CD8-positive, alpha-beta memory T cell (primary cell): ENCODE measurements at regions not wholly inside any gene's neighbourhood (a gene's known extent, or its start where the extent isn't known, plus 50 kb on each side); places are given as distances from the start of the nearest gene placed in this dataset.
"Not testable (repeated sequence)": the region's sequence is repeated elsewhere in the genome, so short reads cannot be mapped to it uniquely, and the experiment has no call there.

ENCODE experiments used
- CTCF ChIA-PET: fragments of 350-600 bp; sonication (Branson Sonifier 250); formaldehyde crosslinking; loops from one replicate; lab custom pipeline; 2021; ENCODE audit warnings: antibody characterized with exemption; lab: Charles Lee
- POLR2A ChIA-PET: fragments of 350-600 bp; sonication (Branson Sonifier 250); formaldehyde crosslinking; loops from one replicate; lab custom pipeline; 2021; ENCODE audit warnings: antibody characterized with exemption; lab: Charles Lee
- DNase-seq, 5 donors: peaks; one replicate each; pipeline versions ENCODE4 v3.0.0 to v3.0.0-alpha.2; 2020 to 2022; ENCODE audit warnings: mixed read lengths in 1 of 5
- H3K27ac ChIP-seq: one replicate; pipeline ENCODE4 v1.7.0; 2013; ENCODE audit warnings: low read depth, mild to moderate bottlenecking, low read length, moderate library complexity
- H3K27me3 ChIP-seq: 2 replicates; pipeline ENCODE4 v1.7.0; 2013; ENCODE audit warnings: low read length, mild to moderate bottlenecking; ENCODE audit not compliant: insufficient read depth, poor library complexity, severe bottlenecking
- H3K36me3 ChIP-seq: 2 replicates; pipeline ENCODE4 v1.7.0; 2013; ENCODE audit warnings: mild to moderate bottlenecking, low read length, moderate library complexity; ENCODE audit not compliant: insufficient read depth
- H3K4me1 ChIP-seq: 2 replicates; pipeline ENCODE4 v1.7.0; 2013; ENCODE audit warnings: mild to moderate bottlenecking, low read length, moderate library complexity; ENCODE audit not compliant: insufficient read depth
- H3K4me3 ChIP-seq: 2 replicates; pipeline ENCODE4 v1.7.0; 2013; ENCODE audit warnings: mild to moderate bottlenecking, low read length
- H3K9me3 ChIP-seq: 2 replicates; pipeline ENCODE4 v1.7.0; 2013; ENCODE audit warnings: mild to moderate bottlenecking, low read length
- H3K27ac Mint-ChIP-seq, 8 donors: one replicate each; pipeline ENCODE4 v1.8.0; 2020 to 2021; ENCODE audit warnings: mixed read lengths in 8 of 8, mild to moderate bottlenecking in 6 of 8, inconsistent platforms in 3 of 8, moderate library complexity in 3 of 8
- H3K27me3 Mint-ChIP-seq, 2 donors: one replicate each; pipeline ENCODE4 v1.8.0; 2020 to 2021; ENCODE audit warnings: mixed read lengths in 2 of 2, mild to moderate bottlenecking in 1 of 2, moderate library complexity in 1 of 2
- H3K36me3 Mint-ChIP-seq, 3 donors: one replicate each; pipeline ENCODE4 v1.8.0; 2020 to 2021; ENCODE audit warnings: mixed read lengths in 3 of 3, inconsistent platforms in 1 of 3, mild to moderate bottlenecking in 1 of 3
- H3K4me1 Mint-ChIP-seq, 3 donors: one replicate each; pipeline ENCODE4 v1.8.0; 2020 to 2021; ENCODE audit warnings: mixed read lengths in 3 of 3, inconsistent platforms in 1 of 3, mild to moderate bottlenecking in 1 of 3
- H3K4me3 Mint-ChIP-seq, 7 donors: one replicate each; pipeline ENCODE4 v1.8.0; 2020 to 2021; ENCODE audit warnings: mixed read lengths in 7 of 7, mild to moderate bottlenecking in 6 of 7, moderate library complexity in 4 of 7, inconsistent platforms in 2 of 7
- H3K9me3 Mint-ChIP-seq, 5 donors: one replicate each; pipeline ENCODE4 v1.8.0; 2020 to 2022; ENCODE audit warnings: mixed read lengths in 5 of 5, mild to moderate bottlenecking in 3 of 5, moderate library complexity in 2 of 5, inconsistent platforms in 1 of 5

DNA sequence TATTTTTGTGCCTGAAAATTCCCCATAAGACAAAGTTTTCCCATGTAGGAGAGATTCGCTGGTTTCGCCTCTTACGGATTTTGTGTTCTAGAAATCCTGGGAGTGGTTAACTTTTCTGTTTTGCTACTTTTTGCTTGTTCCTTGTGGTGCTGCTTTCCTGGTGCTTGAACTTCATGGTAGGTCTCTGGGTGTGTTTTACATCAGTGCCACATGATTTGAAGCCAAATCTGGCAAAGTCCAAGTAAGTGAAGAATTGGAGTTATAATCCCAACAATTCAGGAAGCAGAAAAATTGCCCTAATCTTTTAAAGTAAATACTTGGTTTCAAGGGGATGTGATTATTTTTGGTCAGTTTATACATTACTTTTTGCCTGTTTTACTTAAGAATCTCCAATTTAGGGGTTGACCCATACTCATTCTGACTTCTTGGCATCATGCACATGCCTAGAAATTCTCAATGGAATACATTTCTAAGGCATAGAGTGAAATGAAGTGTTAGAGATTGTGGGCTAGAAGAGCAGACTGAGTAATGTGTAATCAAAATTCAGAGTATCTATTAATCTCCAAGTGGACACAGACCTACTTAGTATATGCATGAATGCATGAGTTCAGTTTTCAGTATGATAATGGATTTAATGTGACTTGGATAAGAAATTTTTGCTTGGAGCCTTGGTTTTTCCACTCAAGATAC is 189.7 kb downstream of the CSNK1G3 start:
- CTCF ChIA-PET: no interaction called here
- H3K27me3 ChIP-seq: no peaks in the 10 kb centered on the region
- H3K9me3 ChIP-seq: no peaks in the 10 kb centered on the region
- H3K4me1 ChIP-seq: no peaks in the 10 kb centered on the region
- Mint-ChIP-seq H3K9me3 (peaks cover 0 to 4% (median 2%) of the 10 kb centered on the region in 5 donors), H3K36me3 (no peaks in the 10 kb centered on the region), H3K4me3 (no peak overlapping the region), H3K4me1 (no peaks in the 10 kb centered on the region), H3K27ac (no peak overlapping the region), H3K27me3 (no peaks in the 10 kb centered on the region)
- H3K36me3 ChIP-seq: no peaks in the 10 kb centered on the region
- H3K27ac ChIP-seq: no peak overlapping the region
- POLR2A ChIA-PET: no interaction called here
- H3K4me3 ChIP-seq: no peak overlapping the region
- DNase-seq: no peak

DNA sequence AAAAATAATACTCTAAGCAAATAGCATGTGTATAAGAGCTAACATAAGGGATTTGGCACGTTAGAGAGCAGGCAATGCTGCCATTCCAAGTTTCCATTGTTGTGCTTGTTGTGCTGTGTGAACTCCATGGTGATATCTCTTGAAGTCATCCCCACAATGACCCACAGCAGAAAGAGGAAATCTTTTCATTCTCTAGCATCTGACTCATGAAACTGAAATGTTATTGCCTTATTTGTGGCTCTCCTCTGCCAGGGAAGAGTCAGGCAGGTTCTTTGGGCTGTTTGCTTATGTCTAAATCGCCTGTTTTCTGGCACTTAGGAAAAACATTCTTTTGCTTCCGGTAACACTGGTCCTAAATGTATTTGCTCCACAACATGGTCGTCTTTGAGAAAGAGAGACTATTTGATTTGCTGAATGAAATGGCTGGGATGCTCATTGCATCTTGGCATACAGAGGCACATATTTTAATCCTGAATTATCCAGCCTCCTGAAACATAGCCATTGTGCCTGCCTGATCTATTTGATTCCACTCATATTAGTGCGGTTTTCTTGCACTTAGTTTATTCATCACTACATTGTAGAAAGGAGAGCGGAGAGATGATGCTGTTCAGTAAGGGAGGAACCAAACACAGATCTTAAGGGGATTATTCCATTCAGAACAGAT is 188.8 kb downstream of the CSNK1G3 start:
- Histone ChIP-seq H3K27ac (no peak overlapping the region), H3K4me3 (no peak overlapping the region), H3K4me1 (no peaks in the 10 kb centered on the region), H3K36me3 (no peaks in the 10 kb centered on the region), H3K9me3 (no peaks in the 10 kb centered on the region), H3K27me3 (no peaks in the 10 kb centered on the region)
- peaks cover 0 to 4% (median 2%) of the 10 kb centered on the region in 5 donors for H3K9me3 Mint-ChIP-seq
- no peak overlapping the region for H3K27ac Mint-ChIP-seq
- DNase-seq: no peak
- H3K4me1 Mint-ChIP-seq: no peaks in the 10 kb centered on the region
- H3K4me3 Mint-ChIP-seq: no peak overlapping the region
- H3K36me3 Mint-ChIP-seq: no peaks in the 10 kb centered on the region
- H3K27me3 Mint-ChIP-seq: no peaks in the 10 kb centered on the region
- ChIA-PET CTCF (no interaction called here), POLR2A (no interaction called here)

DNA sequence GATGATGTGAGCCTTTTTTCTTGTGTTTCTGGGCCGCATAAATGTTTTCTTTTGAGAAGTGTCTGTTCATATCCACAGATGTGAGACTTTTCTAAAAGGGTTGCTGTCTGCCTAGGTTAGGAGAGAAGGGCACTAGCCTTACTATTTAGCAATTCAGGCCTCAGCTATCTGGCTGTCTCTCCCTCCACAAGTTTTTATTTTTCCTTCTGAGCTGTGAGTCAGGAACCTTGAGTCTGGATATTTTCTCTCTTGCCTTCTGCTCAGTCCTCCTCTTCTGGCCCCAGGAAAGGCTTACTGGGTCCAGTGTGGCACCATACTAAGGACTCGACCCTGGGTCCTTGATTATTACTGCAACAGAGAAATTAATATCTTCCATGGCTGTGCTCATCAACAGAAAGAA is 187.6 kb downstream of the CSNK1G3 start:
- H3K9me3 ChIP-seq: no peaks in the 10 kb centered on the region
- no peak for DNase-seq
- CTCF ChIA-PET: no interaction called here
- H3K4me3 ChIP-seq: no peak overlapping the region
- POLR2A ChIA-PET: no interaction called here
- H3K4me1 Mint-ChIP-seq: no peaks in the 10 kb centered on the region
- no peaks in the 10 kb centered on the region for H3K36me3 Mint-ChIP-seq
- H3K4me3 Mint-ChIP-seq: no peak overlapping the region
- no peaks in the 10 kb centered on the region for H3K36me3 ChIP-seq
- no peaks in the 10 kb centered on the region for H3K4me1 ChIP-seq
- H3K27me3 ChIP-seq: no peaks in the 10 kb centered on the region
- H3K9me3 Mint-ChIP-seq: peaks cover 0 to 4% (median 0%) of the 10 kb centered on the region in 5 donors
- no peak overlapping the region for H3K27ac Mint-ChIP-seq
- H3K27ac ChIP-seq: no peak overlapping the region
- no peaks in the 10 kb centered on the region for H3K27me3 Mint-ChIP-seq

DNA sequence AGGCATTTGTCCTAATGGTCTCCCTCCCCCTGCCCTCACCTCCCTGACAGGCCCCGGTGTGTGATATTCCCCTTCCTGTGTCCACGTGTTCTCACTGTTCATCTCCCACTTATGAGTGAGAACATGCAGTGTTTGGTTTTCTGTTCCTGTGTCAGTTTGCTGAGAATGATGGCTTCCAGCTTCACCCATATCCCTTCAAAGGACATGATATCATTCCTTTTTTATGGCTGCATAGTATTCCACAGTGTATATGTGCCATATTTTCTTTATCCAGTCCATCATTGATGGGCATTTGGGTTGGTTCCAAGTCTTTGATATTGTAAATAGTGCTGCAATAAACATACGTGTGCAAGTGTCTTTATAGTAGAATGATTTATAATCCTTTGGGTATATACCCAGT is 187.0 kb downstream of the CSNK1G3 start:
- DNase-seq, H3K27ac Mint-ChIP-seq, H3K27ac ChIP-seq, CTCF ChIA-PET, H3K4me3 ChIP-seq, H3K36me3 ChIP-seq, H3K9me3 Mint-ChIP-seq, POLR2A ChIA-PET, H3K36me3 Mint-ChIP-seq, H3K4me3 Mint-ChIP-seq, H3K4me1 ChIP-seq, H3K9me3 ChIP-seq, H3K27me3 Mint-ChIP-seq, H3K27me3 ChIP-seq, H3K4me1 Mint-ChIP-seq: not testable (repeated sequence)

DNA sequence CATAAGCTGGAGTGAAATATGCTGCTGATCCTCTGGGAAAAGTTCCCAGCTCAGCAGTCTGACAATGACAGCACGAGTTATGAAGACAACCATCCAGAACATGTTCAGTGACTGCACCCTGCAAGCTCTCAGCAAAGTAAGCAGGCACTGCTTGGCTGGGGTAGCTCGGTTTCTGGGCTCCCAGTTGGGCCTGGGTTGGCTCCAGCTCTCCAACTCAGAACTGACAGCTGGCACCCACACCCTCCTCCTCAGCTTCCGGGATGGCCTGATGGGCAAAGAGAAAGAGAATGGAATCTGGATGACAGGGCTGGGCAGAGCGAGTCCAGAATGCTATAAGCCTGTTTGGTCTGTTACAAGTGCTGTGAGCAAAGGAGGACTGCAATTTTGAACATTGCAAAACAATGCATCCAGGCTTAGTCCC is 185.0 kb downstream of the CSNK1G3 start:
- Mint-ChIP-seq H3K9me3 (peaks cover 0 to 4% (median 0%) of the 10 kb centered on the region in 5 donors), H3K4me1 (no peaks in the 10 kb centered on the region), H3K4me3 (no peak overlapping the region), H3K27ac (no peak overlapping the region), H3K36me3 (no peaks in the 10 kb centered on the region), H3K27me3 (no peaks in the 10 kb centered on the region)
- Histone ChIP-seq H3K9me3 (no peaks in the 10 kb centered on the region), H3K27ac (no peak overlapping the region), H3K36me3 (no peaks in the 10 kb centered on the region), H3K27me3 (no peaks in the 10 kb centered on the region), H3K4me3 (no peak overlapping the region), H3K4me1 (no peaks in the 10 kb centered on the region)
- no peak for DNase-seq
- ChIA-PET POLR2A (no interaction called here), CTCF (no interaction called here)

DNA sequence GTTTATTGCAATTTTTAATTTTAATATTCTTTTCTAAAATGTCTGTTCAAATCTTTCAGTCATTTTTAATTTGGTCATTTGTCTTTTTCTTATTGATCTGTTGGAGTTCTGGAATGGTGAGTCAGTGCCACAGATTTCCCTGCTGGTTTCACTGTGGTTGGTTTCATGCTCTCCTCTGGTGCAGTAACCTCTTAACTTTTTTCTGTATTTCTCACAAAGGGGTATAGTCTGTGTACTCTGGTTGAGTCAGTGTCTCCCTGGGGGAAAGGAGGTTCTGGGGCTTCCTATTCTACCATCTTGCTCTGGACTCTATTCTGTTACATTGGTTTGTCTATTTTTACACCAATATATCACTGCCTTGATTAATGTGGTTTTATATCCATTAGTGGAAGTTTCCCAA is 178.8 kb downstream of the CSNK1G3 start:
- Mint-ChIP-seq H3K27ac (no peak overlapping the region), H3K27me3 (no peaks in the 10 kb centered on the region), H3K36me3 (no peaks in the 10 kb centered on the region), H3K4me1 (no peaks in the 10 kb centered on the region), H3K4me3 (no peak overlapping the region), H3K9me3 (peaks cover 0 to 7% (median 4%) of the 10 kb centered on the region in 5 donors)
- Histone ChIP-seq H3K9me3 (no peaks in the 10 kb centered on the region), H3K27ac (no peak overlapping the region), H3K36me3 (no peaks in the 10 kb centered on the region), H3K4me1 (no peaks in the 10 kb centered on the region), H3K27me3 (no peaks in the 10 kb centered on the region), H3K4me3 (no peak overlapping the region)
- ChIA-PET CTCF (no interaction called here), POLR2A (no interaction called here)
- DNase-seq: no peak

DNA sequence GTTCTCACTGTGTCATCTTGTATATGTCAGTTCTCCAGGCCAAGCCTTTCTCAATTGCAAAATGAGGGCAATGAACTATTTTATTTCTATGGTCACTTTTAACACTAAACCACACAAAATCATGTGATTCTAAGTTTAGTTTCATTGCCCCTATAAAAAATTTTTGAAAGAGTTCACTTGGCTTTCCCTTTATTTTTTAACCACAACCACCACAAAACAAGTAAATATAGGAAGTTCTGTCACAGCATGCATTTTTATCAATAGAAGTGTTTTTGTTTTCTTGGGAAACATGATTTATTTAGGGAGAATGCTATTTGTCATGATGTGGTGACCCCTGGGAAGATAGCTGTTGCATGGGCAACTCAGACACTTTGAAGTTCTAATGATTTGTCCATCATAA is 169.1 kb downstream of the CSNK1G3 start:
- H3K27ac Mint-ChIP-seq: no peak overlapping the region
- H3K27me3 Mint-ChIP-seq: peaks cover 3 to 10% of the 10 kb centered on the region in 2 donors
- H3K4me3 Mint-ChIP-seq: no peak overlapping the region
- Histone ChIP-seq H3K4me1 (no peaks in the 10 kb centered on the region), H3K27ac (no peak overlapping the region), H3K4me3 (no peak overlapping the region), H3K36me3 (no peaks in the 10 kb centered on the region), H3K9me3 (no peaks in the 10 kb centered on the region), H3K27me3 (no peaks in the 10 kb centered on the region)
- ChIA-PET POLR2A (no interaction called here), CTCF (no interaction called here)
- DNase-seq: no peak
- peaks cover 21 to 28% (median 26%) of the 10 kb centered on the region in 5 donors for H3K9me3 Mint-ChIP-seq
- H3K4me1 Mint-ChIP-seq: no peaks in the 10 kb centered on the region
- no peaks in the 10 kb centered on the region for H3K36me3 Mint-ChIP-seq

DNA sequence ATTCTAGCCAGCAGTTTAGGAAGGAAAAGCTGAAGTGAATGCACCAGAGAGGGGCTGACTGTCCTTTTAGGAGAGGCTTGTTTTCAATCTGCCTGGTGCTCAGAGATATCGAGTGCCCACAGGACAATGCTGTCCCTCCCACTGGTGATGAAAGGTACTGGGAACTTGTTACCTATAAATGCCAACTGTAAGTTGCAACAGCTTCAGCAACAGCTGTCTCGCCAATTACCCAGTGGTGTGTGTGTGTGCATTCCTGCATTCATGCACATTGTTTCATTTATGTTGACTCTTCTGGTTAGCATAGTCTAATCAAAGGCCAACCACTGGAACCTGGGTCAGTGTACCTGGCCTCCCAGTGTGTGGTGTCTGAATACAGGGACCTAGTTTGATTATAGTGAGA is 161.1 kb downstream of the CSNK1G3 start:
- no peaks in the 10 kb centered on the region for H3K27me3 ChIP-seq
- H3K27ac Mint-ChIP-seq: no peak overlapping the region
- no peak for DNase-seq

More for the DNA sequence above, 161.1 kb downstream of the CSNK1G3 start:
- ChIA-PET POLR2A (no interaction called here), CTCF (interaction anchor here (0.9 kb wide), 1 partner anchor 9 kb away, joined by 3 read pairs; no protein-coding TSS in a partner anchor)
- Histone ChIP-seq H3K4me3 (no peak overlapping the region), H3K36me3 (no peaks in the 10 kb centered on the region), H3K4me1 (no peaks in the 10 kb centered on the region), H3K9me3 (no peaks in the 10 kb centered on the region), H3K27ac (no peak overlapping the region)
- Mint-ChIP-seq H3K36me3 (no peaks in the 10 kb centered on the region), H3K9me3 (peaks cover 0 to 4% (median 0%) of the 10 kb centered on the region in 5 donors), H3K4me1 (no peaks in the 10 kb centered on the region), H3K27me3 (peaks cover 0 to 11% of the 10 kb centered on the region in 2 donors), H3K4me3 (no peak overlapping the region)
